OCI-LY7 (cell line): ENCODE measurements at regions not wholly inside any gene's neighbourhood (a gene's known extent, or its start where the extent isn't known, plus 50 kb on each side); places are given as distances from the start of the nearest gene placed in this dataset.

ENCODE experiments used
- EZH2phosphoT487 ChIP-seq: fragments of 200-600 bp; sonication (generic); IDR thresholded peaks from 2 replicates; pipeline ENCODE4 v1.6.1; 2018; ENCODE audit warnings: low read depth, borderline replicate concordance, mild to moderate bottlenecking, mixed run types, antibody characterized with exemption, low read length, moderate library complexity, mixed read lengths
- TF ChIP-seq, protein P1 (sequence below): fragments of 200-600 bp; sonication (generic); conservative IDR thresholded peaks from 2 replicates; pipeline ENCODE4 v1.5.1; 2014; ENCODE audit warnings: mild to moderate bottlenecking, antibody characterized with exemption, low read length, moderate library complexity, mixed read lengths

DNA sequence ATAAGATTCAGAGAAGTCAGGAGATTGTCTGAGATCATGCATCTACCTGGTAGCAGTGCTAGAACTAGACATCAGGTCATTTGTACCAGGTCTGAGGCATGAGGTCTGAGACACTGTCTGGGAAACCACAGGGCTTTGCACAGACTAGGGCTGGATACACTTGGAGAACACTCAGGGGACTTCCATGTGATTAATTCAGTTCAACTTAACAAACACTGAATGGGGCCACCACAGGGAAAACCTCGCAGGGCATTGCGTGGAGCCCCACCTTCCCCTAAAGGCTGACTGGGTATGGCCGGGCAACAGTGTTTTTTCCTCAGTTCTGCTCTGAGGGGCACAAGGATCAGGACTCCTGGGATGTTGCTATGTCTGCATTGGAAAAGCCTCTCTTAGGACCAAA, 86.5 kb upstream of the WARS2 start:
- TF ChIP-seq, protein P1, sequence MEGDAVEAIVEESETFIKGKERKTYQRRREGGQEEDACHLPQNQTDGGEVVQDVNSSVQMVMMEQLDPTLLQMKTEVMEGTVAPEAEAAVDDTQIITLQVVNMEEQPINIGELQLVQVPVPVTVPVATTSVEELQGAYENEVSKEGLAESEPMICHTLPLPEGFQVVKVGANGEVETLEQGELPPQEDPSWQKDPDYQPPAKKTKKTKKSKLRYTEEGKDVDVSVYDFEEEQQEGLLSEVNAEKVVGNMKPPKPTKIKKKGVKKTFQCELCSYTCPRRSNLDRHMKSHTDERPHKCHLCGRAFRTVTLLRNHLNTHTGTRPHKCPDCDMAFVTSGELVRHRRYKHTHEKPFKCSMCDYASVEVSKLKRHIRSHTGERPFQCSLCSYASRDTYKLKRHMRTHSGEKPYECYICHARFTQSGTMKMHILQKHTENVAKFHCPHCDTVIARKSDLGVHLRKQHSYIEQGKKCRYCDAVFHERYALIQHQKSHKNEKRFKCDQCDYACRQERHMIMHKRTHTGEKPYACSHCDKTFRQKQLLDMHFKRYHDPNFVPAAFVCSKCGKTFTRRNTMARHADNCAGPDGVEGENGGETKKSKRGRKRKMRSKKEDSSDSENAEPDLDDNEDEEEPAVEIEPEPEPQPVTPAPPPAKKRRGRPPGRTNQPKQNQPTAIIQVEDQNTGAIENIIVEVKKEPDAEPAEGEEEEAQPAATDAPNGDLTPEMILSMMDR: no peak
- no peak for TF ChIP-seq EZH2phosphoT487
